Suprapubic skin (tissue), 4 donors: ENCODE measurements at regions not wholly inside any gene's neighbourhood (a gene's known extent, or its start where the extent isn't known, plus 50 kb on each side); places are given as distances from the start of the nearest gene placed in this dataset.

Experiments used
- CTCF ChIP-seq, 2 donors: fragments of 200-600 bp in 1 of 2; fragments of 450-650 bp in 1 of 2; sonication (generic) in 1 of 2; IDR thresholded peaks; one replicate each; pipeline ENCODE4 v1.5.1; 2016 to 2019; ENCODE audit warnings: antibody characterized with exemption in 2 of 2, mild to moderate bottlenecking in 1 of 2, moderate library complexity in 1 of 2
- EP300 ChIP-seq: sonication (generic); formaldehyde crosslinking; IDR thresholded peaks from one replicate; pipeline ENCODE4 v1.6.1; 2017; ENCODE audit warnings: antibody characterized with exemption
- POLR2A ChIP-seq, 2 donors: fragments of 450-650 bp; IDR thresholded peaks; one replicate each; pipeline ENCODE4 v1.6.1; 2017; ENCODE audit warnings: antibody characterized with exemption in 2 of 2, mild to moderate bottlenecking in 2 of 2, moderate library complexity in 2 of 2
- POLR2AphosphoS5 ChIP-seq, 3 donors: sonication (generic); formaldehyde crosslinking; IDR thresholded peaks; one replicate each; pipeline ENCODE4 v1.6.1; 2017; ENCODE audit warnings: antibody characterized with exemption in 3 of 3

GRCh38 chr3:117768581-117768980 is 1059.0 kb downstream of the TUSC7 start:
- TF ChIP-seq EP300 (no peak), POLR2A (IDR thresholded peaks at IDR 0.05) (no peak), POLR2AphosphoS5 (IDR thresholded peaks at IDR 0.05) (no peak), CTCF (IDR thresholded peaks at IDR 0.05) (no peak)
